PC-3 (cell line): ENCODE measurements at regions not wholly inside any gene's neighbourhood (a gene's known extent, or its start where the extent isn't known, plus 50 kb on each side); places are given as distances from the start of the nearest gene placed in this dataset.

Experiments used
- EZH2 ChIP-seq: fragments of 300-600 bp; sonication (generic); IDR thresholded peaks from one replicate; pipeline ENCODE4 v1.6.1; 2017; ENCODE audit warnings: antibody characterized with exemption, mild to moderate bottlenecking, low read length; ENCODE audit not compliant: unreplicated experiment
- EZH2phosphoT487 ChIP-seq: fragments of 300-600 bp; sonication (generic); IDR thresholded peaks from 2 replicates; pipeline ENCODE4 v1.6.1; 2018; ENCODE audit warnings: mild to moderate bottlenecking, antibody characterized with exemption, low read length, borderline replicate concordance
- TF ChIP-seq, protein P1 (sequence below): fragments of 300-600 bp; sonication (generic); conservative IDR thresholded peaks from 2 replicates; pipeline ENCODE4 v1.5.1; 2017; ENCODE audit warnings: antibody characterized with exemption, low read depth, mild to moderate bottlenecking, low read length

DNA sequence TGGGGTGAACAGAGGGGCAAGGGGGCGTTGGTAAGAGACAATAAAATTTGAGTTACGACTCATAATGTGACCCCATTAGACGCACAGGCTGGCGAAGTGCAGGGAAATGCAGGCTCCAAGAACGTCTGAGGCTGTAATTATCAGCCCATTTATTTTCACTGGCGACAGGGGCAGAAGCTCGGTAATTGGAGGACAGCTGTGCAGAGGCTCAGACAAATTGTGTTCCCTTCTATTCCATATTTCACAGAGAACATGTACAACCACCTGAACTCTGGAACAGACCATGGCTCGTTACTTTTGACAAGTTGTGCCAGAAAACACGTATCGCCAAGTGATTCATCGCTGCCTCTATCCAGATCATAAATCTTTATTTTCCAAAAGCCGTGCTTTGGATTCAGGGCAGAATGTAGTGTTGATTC lies 137.3 kb upstream of the FRMD4A start:
- TF ChIP-seq, protein P1, sequence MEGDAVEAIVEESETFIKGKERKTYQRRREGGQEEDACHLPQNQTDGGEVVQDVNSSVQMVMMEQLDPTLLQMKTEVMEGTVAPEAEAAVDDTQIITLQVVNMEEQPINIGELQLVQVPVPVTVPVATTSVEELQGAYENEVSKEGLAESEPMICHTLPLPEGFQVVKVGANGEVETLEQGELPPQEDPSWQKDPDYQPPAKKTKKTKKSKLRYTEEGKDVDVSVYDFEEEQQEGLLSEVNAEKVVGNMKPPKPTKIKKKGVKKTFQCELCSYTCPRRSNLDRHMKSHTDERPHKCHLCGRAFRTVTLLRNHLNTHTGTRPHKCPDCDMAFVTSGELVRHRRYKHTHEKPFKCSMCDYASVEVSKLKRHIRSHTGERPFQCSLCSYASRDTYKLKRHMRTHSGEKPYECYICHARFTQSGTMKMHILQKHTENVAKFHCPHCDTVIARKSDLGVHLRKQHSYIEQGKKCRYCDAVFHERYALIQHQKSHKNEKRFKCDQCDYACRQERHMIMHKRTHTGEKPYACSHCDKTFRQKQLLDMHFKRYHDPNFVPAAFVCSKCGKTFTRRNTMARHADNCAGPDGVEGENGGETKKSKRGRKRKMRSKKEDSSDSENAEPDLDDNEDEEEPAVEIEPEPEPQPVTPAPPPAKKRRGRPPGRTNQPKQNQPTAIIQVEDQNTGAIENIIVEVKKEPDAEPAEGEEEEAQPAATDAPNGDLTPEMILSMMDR = no peak
- TF ChIP-seq EZH2 = no peak
- TF ChIP-seq EZH2phosphoT487 = no peak
